ENCODE measurements at regions not wholly inside any gene's neighbourhood (a gene's known extent, or its start where the extent isn't known, plus 50 kb on each side); places are given as distances from the start of the nearest gene placed in this dataset.

DNA sequence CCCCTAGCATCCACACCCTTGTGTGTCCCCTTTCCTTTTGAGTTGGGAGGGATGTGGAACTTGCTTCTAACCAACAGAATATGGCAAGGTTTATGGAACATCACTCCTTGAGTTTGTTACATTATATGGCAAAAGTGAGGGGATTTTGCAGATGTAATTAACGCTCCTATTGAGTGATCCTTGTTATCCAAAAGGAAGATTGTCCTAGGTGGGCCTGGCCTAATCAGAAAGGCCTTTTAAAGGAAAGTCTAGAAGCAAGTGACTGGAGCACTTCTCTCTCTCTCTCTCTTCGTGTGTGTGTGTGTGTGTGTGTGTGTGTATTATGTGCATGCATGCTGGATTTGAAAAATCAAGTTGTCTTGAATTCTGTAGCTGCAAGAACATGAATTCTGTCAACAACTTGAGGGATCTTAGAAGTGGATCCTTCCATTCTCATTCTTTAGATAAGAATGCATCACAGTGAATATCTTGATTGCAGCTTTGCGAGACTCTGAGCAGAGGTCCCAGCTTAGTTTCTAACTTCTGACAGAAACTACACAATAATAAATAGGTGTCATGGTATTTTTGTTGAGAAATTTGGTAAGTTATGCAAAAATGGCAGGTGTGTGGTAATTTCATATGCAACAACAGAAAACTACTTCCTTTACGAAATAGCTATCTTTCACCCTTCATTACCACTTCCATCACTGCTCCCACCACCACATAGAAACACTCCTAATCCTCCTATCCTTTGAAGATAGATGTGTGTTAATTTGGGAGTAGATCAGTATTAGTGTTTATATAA, 360.9 kb upstream of the CBLB start:
- no peak for DNase-seq

DNA sequence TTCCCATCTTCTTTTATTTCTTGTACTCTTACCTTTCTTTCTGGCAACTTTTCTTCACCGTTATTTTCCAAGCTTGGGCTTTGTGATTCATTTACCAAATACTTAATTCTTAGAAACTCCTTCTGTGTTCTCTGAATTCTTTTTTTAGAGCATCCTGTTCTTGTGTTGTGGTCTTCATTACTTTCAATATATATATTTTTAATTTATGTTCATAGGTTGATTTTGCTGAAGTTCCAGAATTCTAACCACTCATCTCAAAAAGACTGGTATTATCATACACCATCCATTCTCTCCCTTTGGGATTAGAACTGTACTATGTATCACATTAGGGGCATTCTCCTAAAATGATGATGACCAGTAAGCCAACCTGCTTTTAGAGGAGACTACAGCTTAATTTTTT, 362.3 kb upstream of the CBLB start:
- no peak for DNase-seq

DNA sequence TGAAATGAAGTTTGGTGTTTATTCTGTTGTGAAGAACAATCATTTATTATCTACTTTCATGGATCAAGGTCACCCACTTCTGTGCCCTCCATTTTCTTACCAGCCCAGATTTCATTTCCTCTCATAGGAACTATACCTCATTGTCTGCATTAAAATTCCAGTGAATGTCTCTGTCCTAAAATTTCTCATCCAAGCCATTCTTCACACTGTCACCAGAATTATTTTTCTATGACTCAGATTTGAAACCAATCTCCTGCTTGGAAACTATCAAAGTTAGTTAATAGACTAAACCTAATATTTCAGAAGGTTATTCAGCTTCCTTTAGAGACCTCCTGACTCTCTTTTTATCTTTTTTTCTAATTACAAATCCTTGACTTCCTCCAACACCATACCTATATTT, 364.1 kb upstream of the CBLB start:
- DNase-seq = no peak

GRCh38 chr3:106239195-106239697, 370.4 kb upstream of the CBLB start:
- DNase-seq = no peak

GRCh38 chr3:106241593-106241992, 372.8 kb upstream of the CBLB start:
- DNase-seq = no peak

DNA sequence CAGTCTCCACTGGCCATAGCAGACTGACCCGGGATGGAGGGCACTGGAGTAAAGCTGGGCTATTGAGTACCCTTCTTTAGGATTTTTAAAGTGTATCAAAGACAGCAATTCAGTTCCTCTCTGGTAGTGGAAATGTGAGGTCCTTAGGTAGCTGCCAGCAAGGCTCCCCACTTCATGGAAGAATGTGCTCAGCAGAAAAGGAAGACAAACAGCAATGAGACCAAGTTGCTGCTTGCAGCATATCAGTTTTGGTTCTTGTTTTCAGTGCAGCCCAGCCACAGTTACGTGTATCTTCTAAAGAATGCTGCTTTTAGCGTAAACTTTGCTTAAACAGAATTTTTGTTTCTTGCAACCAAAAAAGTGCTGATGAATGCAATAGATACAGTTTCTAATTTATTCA, 374.0 kb upstream of the CBLB start:
- DNase-seq = no peak

DNA sequence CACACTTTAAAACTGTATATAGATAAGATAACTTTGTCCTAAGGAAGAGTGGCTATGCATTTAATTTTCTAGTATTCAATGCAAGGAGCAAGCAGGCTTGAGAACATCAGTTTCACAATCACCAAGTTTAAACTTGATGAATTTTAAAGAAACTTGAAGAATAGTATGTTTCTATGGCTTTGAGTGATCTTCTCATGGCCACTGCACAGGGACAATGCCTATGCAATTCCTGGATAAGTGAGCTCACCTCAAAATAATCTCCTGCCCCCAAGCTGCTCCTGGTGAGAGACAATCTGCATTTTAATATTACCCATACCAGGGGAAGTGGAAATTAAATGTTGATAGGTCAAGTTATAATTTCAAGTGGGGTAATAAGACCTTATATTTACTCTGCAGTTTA, 376.6 kb upstream of the CBLB start:
- DNase-seq = no peak

DNA sequence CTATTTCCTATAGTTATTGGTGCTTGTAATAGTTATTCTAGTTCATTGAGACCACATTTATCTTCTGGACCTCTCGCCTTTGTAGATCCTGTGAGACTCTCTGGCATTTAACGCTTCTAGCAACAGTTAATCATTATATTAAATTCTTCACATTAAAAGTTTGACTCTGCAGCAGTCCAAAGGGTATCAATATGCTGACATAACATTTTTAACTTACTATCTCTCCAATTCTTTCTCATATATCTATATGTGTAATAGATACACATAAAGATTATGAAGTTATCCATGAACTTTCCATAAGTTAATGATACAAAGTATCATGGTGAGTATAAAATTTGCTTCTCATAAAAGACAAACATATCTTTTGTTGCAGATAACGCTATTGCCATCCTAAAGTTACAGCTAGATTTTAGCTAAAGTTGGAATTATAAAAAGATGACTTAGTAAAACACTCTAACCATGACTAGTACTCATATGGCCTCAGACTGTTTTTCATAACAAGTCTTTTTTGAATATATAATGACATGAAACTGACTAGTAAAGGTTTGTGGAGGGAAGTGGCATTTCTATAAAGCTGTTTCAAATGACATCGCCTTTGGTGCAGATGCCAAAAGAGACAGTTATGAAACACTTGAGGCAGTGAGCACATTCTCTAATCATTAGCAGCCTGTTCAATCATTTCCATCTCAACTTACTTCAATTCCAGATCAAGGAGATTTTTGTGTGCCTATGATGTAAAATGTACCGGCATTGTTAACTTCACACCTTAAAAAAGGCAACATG, 379.3 kb upstream of the CBLB start:
- no peak for DNase-seq

DNA sequence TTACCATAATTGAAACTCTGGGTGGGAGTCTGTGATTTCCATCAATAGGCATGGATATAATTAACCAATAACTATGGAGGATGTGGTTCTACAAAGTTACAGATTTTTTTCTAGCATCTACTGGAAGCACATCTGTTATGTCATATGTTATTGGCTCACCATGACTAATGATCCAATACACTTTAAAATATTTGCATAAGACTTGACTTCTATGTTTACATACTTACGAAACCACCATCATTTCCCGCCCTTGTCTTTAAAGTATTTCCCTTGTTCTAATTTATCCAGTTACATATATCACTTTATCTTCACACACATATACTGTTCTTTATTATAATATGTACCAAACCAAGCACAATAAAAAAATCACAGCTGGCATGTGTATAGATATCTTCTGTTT, 380.3 kb upstream of the CBLB start:
- DNase-seq = no peak

DNA sequence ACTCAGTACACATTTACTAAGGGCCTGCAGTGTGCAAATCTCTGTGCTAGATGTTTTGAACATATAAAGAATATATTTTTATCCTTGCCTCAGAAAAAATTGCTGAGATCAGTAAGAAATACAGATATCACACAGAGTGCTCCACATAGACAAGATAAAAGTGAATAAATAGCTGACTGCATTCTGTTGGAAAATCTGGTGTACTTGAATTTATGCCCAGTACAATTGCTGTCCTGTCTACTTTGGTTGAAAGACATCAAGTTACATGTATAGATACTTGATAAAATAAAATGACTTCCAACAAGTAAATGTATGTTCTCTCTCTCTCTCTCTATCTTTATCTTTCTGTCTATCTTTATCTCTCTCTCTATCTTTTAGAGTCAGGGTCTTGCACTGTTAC, 381.2 kb upstream of the CBLB start:
- DNase-seq = no peak

DNA sequence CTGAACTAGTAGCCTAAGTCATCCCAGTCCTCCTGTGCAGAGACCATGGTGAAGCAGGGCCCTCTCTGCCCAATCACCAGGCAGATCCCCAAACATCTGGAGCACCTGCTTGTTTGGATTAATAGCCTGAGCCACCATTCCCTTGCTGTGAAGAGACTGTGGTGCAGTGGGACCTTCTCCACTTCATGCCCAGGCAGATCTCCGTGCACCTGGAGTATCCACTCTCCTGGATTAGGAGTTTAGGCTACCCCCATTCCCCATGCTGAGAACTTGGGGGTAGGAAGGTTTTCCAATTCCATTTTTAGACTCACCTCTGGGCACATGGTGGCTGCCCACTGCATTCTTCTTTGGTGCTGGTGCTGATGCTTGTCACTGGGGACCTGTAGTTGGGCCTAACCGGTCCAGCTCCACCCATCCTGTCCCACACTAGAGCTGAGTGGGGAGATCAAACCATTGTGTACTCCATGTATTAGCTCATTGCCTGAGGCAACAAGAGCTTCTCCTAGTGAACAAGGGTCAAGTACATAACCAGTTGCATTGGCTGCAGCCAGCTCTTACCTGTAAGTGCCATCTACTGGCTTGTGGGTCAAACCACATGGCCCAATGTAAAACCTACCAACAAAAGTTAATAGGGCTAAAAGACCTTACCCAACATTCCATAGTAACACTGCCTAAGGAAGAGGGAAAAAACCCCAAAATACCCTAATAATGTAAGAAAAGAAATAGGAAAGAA, 382.5 kb upstream of the CBLB start:
- DNase-seq = no peak

DNA sequence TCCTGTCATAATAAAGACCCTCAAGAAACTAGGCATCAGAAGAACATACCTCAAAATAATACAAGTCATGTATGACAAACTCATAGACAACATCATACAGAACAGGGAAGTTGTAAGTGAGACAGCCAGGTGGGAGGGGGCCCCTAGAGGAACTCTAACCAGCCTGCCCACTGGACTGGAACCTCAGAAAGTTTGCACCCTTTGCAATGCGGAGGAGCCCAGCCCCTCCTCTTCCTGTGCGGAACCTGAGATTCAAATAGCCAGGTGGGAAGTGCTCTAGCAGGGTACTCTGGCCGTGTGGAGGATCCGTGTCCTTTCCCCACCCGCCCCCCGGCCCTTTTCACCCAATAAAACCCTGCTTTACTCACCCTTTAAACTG, 387.0 kb upstream of the CBLB start:
- no peak for DNase-seq

DNA sequence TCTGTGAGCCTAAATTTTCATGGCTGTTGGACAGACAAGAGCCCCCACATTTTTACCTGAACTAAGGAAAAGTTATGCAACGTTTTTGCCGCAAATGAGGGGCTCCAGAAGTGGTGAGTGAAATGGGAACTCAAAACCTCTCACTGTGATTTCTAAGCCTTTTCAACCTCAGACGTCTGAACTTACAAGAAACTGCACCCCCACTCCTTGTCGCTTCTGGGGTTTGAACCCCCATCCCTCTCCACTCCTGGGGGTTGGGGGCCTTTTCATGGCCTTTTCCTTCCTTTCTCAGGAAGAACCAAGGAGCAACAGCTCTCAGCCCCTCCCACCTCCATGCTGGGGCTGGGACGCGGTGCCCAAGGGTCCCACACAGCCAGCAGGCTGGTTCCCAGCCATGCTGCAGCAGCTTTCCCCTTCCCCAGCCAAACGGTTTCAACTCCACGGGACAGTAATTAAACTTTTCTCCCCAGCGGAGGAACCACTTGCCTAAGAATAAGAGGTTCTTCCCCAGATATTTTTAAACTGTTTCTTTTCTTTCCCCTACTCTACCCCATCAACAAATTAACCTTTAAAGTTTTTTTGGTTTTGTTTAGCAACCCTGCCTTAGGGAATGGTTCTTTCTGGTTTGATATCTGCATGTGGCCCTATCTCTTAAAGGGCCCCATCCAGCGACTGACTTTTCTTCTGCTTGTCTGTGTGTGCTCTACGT, 387.6 kb upstream of the CBLB start:
- DNase-seq = no peak

DNA sequence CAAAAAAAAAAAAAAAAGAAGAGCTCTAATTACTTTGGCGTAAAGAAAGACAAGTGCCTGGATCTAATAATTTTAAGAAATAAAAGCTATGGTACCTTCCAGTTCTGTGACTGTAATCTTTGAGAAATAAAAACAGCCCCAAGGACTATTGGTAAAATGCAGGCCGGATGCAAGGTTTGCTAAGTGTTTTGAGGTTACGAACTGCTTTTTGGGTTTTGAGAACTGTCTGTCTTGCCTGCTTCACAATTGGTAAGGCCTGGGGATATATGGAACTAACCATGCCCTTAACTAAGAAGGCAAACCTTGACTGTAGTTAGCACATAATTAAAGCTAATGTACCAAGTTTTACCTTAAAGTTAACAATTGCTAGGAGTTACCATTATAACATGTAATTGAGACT, 388.4 kb upstream of the CBLB start:
- no peak for DNase-seq

DNA sequence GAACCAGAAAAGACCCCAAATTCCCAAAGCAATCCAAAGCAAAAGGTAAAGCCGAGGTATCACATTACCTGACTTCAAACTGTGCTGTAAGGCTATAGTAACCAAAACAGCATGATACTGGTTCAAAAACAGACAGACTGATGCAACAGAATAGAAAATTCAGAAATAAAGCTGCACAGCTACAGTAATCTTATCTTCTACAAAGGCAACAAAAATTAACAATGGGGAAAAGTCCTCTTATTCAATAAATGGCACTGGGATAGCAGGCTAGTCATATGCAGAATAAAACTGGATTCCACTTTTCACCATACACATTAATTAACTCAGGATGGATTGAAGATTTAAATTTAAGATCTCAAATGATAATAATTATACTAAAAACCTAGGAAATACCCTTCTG, 392.6 kb upstream of the CBLB start:
- no peak for DNase-seq

GRCh38 chr3:106261915-106262683, 393.3 kb upstream of the CBLB start:
- DNase-seq = no peak

- DNase-seq = no peak
Measured at GRCh38 chr3:106263011-106263410, 394.2 kb upstream of the CBLB start.

DNA sequence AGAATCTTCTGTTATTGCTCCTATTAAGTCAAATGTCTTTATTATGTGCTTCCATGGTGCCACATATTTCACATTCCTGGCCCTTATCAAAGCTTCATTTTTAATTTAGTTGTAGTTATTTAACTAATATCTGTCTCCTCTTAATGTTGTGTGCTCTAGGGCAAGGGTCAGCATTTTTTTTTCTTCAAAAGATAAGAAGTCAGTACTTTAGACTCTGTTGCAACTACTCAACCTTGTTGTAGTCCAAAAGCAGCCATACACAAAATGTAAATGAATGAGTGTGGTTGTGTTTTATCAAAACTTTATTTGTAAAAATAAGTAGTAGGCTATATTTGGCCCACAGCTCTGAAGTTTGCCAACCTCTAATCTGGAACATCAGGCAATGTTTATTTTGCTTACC, 394.7 kb upstream of the CBLB start:
- DNase-seq = no peak

DNA sequence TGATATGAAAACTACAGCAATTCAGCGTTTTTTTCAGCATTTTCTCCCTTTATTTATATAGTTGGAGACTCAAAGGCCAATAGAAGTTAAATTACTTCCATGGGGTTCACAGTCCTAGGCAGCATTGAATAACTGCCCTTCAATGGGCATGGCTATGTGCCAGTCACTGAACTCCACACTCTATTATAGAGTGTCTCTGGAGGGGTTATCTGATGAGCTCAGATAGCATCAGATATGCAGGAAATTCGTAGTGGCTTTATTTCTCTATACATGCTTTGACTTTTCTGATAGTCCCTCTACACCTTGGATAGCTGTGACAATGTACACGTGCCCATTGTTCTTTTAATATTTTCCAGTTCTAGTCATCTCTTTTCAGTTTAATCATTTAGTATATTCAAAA, 396.9 kb upstream of the CBLB start:
- no peak for DNase-seq

DNA sequence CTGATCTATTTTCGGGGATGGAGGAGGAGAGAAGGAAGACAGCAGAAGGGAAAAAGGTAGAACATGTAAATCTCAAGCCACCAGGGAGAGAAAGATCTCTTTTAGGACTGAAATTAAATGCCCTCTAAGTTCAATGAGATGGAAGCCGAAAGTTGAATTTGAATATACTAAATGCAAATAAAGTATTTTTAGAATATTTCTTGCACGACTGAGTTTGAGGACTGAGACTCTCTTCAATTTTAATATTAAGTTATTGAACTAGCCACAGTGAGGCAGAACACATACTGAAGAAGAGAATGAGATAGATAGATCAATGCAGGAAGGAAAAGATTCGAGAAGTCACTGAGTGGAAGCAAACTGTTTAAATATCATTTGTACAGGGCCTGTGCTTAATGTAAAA, 399.9 kb upstream of the CBLB start:
- no peak for DNase-seq

DNA sequence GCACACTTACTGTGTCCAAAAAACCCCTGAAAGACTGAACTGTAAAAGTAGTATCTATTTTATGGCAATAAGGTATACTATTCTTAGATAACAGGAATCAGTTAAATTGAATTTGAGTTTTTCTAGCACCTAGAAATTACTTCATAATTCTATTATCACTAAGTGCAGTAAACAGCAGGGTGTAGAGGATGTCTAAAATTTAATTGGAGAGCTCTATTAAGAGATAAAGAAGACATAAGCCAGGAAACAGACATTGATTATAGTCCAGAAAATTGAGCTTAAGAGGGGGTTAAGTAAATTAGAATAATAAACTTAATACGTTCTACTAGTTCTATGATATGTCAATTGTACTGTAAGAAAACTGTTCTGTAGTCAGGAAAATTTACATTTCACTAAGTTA, 403.5 kb upstream of the CBLB start:
- no peak for DNase-seq

DNA sequence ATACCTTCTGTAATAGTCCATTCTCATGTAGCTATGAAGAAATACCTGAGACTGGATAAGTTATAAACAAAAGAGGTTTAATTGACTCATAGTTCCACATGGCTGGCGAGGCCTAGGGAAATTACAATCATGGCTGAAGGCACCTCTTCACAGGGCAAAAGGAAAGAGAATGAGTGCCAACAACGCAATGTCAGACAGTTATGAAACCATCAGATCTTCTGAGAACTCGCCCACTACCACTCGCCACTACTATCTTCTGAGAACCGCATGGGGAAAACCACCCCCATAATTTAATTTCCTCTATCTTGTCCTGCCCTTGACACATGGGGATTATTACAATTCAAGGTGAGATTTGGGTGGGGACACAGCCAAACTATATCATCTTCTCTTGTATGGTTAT, 406.8 kb upstream of the CBLB start:
- no peak for DNase-seq
